GM23338 (cell line): ENCODE measurements at regions not wholly inside any gene's neighbourhood (a gene's known extent, or its start where the extent isn't known, plus 50 kb on each side); places are given as distances from the start of the nearest gene placed in this dataset.

Experiments used
- ATAC-seq: fragments of 200-7000 bp; cut with Tn5 transposase; 3 replicates; pipeline ENCODE4 v1.9.1; 2020
- DNase-seq: peaks from one replicate; pipeline ENCODE4 v3.0.0-alpha.2; 2015; ENCODE audit warnings: low spot score
- H2AFZ ChIP-seq: fragments of 200-600 bp; sonication (generic); 2 replicates; pipeline ENCODE4 v1.8.0; 2016; ENCODE audit warnings: antibody characterized with exemption, mild to moderate bottlenecking, moderate library complexity
- H3F3A ChIP-seq: fragments of 200-600 bp; sonication (generic); replicated peaks from 2 replicates; pipeline ENCODE4 v1.8.0; 2017; ENCODE audit warnings: antibody characterized with exemption, mixed run types, low read depth
- H3K27ac ChIP-seq: fragments of 200-600 bp; sonication (generic); 2 replicates; pipeline ENCODE4 v1.6.1; 2016; ENCODE audit warnings: low read depth
- H3K27me3 ChIP-seq: fragments of 200-600 bp; sonication (generic); 2 replicates; pipeline ENCODE4 v1.8.0; 2016; ENCODE audit warnings: mild to moderate bottlenecking, mixed run types, moderate library complexity; ENCODE audit not compliant: insufficient read depth
- H3K36me3 ChIP-seq: fragments of 200-600 bp; sonication (generic); 2 replicates; pipeline ENCODE4 v1.8.0; 2016; ENCODE audit warnings: mild to moderate bottlenecking; ENCODE audit not compliant: insufficient read depth
- H3K4me1 ChIP-seq: fragments of 200-600 bp; sonication (generic); 2 replicates; pipeline ENCODE4 v1.8.0; 2016; ENCODE audit warnings: mild to moderate bottlenecking, moderate library complexity; ENCODE audit not compliant: insufficient read depth
- H3K4me2 ChIP-seq: fragments of 200-600 bp; sonication (generic); 2 replicates; pipeline ENCODE4 v1.7.1; 2017; ENCODE audit warnings: mixed run types
- H3K4me3 ChIP-seq: fragments of 200-600 bp; sonication (generic); 2 replicates; pipeline ENCODE4 v1.6.1; 2016; ENCODE audit warnings: mixed run types
- H3K79me2 ChIP-seq: fragments of 200-600 bp; sonication (generic); replicated peaks from 2 replicates; pipeline ENCODE4 v1.8.0; 2017; ENCODE audit warnings: mild to moderate bottlenecking; ENCODE audit not compliant: insufficient read depth
- H3K9me2 ChIP-seq: fragments of 200-600 bp; sonication (generic); 2 replicates; pipeline ENCODE4 v1.8.0; 2017; ENCODE audit not compliant: insufficient read depth
- H4K20me1 ChIP-seq: fragments of 200-600 bp; sonication (generic); replicated peaks from 2 replicates; pipeline ENCODE4 v1.8.0; 2017; ENCODE audit warnings: mild to moderate bottlenecking; ENCODE audit not compliant: insufficient read depth
- H3K27ac Mint-ChIP-seq: 2 replicates; pipeline ENCODE4 v1.8.0; 2020; ENCODE audit warnings: inconsistent platforms, mild to moderate bottlenecking, moderate library complexity, mixed read lengths
- H3K27me3 Mint-ChIP-seq: 3 replicates; pipeline ENCODE4 v1.8.0; 2022; ENCODE audit warnings: low read depth, mild to moderate bottlenecking, moderate library complexity, mixed read lengths, inconsistent platforms; ENCODE audit not compliant: insufficient read depth, poor library complexity
- H3K36me3 Mint-ChIP-seq: 3 replicates; pipeline ENCODE4 v1.8.0; 2021; ENCODE audit warnings: low read depth, mild to moderate bottlenecking, inconsistent platforms, moderate library complexity, mixed read lengths
- H3K4me1 Mint-ChIP-seq: 3 replicates; pipeline ENCODE4 v1.8.0; 2020; ENCODE audit warnings: mild to moderate bottlenecking, inconsistent platforms, mixed read lengths
- H3K4me3 Mint-ChIP-seq: 3 replicates; pipeline ENCODE4 v1.8.0; 2021; ENCODE audit warnings: moderate library complexity, mild to moderate bottlenecking, inconsistent platforms, mixed read lengths
- H3K9me3 Mint-ChIP-seq: 3 replicates; pipeline ENCODE4 v1.8.0; 2020; ENCODE audit warnings: moderate library complexity, mild to moderate bottlenecking, inconsistent platforms, mixed read lengths
- CREB1 ChIP-seq: fragments of 250-450 bp; sonication (Bioruptor Pico); IDR thresholded peaks from 2 replicates; pipeline ENCODE4 v1.5.0; 2020; ENCODE audit warnings: low read depth, mild to moderate bottlenecking, moderate library complexity
- CTCF ChIP-seq, 2 experiments: fragments of 200-600 bp in 1 of 2; sonication (generic) in 1 of 2; conservative IDR thresholded peaks; 2 replicates each; pipeline versions ENCODE4 v1.5.1 to v1.6.1; 2016 to 2017; ENCODE audit warnings: antibody characterized with exemption in 2 of 2, low read depth in 2 of 2, mild to moderate bottlenecking in 2 of 2, moderate library complexity in 1 of 2
- EZH2 ChIP-seq: fragments of 200-600 bp; sonication (generic); IDR thresholded peaks from one replicate; pipeline ENCODE4 v1.8.0; 2017; ENCODE audit warnings: antibody characterized with exemption, mild to moderate bottlenecking, low read depth; ENCODE audit not compliant: unreplicated experiment
- EZH2phosphoT487 ChIP-seq: fragments of 200-600 bp; sonication (generic); IDR thresholded peaks from one replicate; pipeline ENCODE4 v1.8.1; 2018; ENCODE audit warnings: antibody characterized with exemption; ENCODE audit not compliant: unreplicated experiment
- JUNB ChIP-seq: IDR thresholded peaks from one replicate; pipeline ENCODE4 v1.6.1; 2016; ENCODE audit warnings: antibody characterized with exemption; ENCODE audit not compliant: unreplicated experiment
- NANOG ChIP-seq: IDR thresholded peaks from 2 replicates; pipeline ENCODE4 v1.6.1; 2016; ENCODE audit warnings: antibody characterized with exemption, borderline replicate concordance
- POLR2AphosphoS5 ChIP-seq: IDR thresholded peaks from 2 replicates; pipeline ENCODE4 v1.6.1; 2016; ENCODE audit warnings: antibody characterized with exemption, low read depth
- REST ChIP-seq: IDR thresholded peaks from one replicate; pipeline ENCODE4 v1.6.1; 2018; ENCODE audit warnings: antibody characterized with exemption; ENCODE audit not compliant: unreplicated experiment
- STAT1 ChIP-seq: IDR thresholded peaks from one replicate; pipeline ENCODE4 v1.6.1; 2016; ENCODE audit warnings: antibody characterized with exemption; ENCODE audit not compliant: unreplicated experiment
- ZNF114 ChIP-seq: fragments of 250-450 bp; sonication (Bioruptor Pico); IDR thresholded peaks from 2 replicates; pipeline ENCODE4 v1.5.0; 2020; ENCODE audit warnings: mild to moderate bottlenecking, moderate library complexity
- ZNF331 ChIP-seq: fragments of 250-450 bp; sonication (Bioruptor Pico); IDR thresholded peaks from 2 replicates; pipeline ENCODE4 v1.5.0; 2020; ENCODE audit warnings: low read depth, mild to moderate bottlenecking, moderate library complexity
- ZNF462 ChIP-seq: fragments of 250-450 bp; sonication (Bioruptor Pico); IDR thresholded peaks from 2 replicates; pipeline ENCODE4 v1.5.0; 2020; ENCODE audit warnings: mild to moderate bottlenecking, moderate library complexity
- TF ChIP-seq, protein P1 (sequence below): IDR thresholded peaks from 2 replicates; pipeline ENCODE4 v1.6.1; 2016; ENCODE audit warnings: antibody characterized with exemption

- H3K9me2 ChIP-seq: 0 out of 2 replicates have a peak, but pooled peaks cover 4% of the 10 kb centered on the region
- Mint-ChIP-seq H3K36me3 (no peaks in the 10 kb centered on the region; the same call in 2 of the 3 replicates), H3K27ac (no peak overlapping the region), H3K27me3 (no peaks in the 10 kb centered on the region), H3K4me3 (no peak overlapping the region), H3K4me1 (peaks cover 4% of the 10 kb centered on the region), H3K9me3 (peaks cover 2% of the 10 kb centered on the region; the same call in 2 of the 3 replicates)
- no peak overlapping the region for H3K4me3 ChIP-seq
- TF ChIP-seq, protein P1, sequence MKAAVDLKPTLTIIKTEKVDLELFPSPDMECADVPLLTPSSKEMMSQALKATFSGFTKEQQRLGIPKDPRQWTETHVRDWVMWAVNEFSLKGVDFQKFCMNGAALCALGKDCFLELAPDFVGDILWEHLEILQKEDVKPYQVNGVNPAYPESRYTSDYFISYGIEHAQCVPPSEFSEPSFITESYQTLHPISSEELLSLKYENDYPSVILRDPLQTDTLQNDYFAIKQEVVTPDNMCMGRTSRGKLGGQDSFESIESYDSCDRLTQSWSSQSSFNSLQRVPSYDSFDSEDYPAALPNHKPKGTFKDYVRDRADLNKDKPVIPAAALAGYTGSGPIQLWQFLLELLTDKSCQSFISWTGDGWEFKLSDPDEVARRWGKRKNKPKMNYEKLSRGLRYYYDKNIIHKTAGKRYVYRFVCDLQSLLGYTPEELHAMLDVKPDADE: no peak
- no peak for TF ChIP-seq EZH2phosphoT487
- TF ChIP-seq JUNB: no peak
- no peak for TF ChIP-seq NANOG
- TF ChIP-seq ZNF331 (CRISPR knock-in tag): no peak
- TF ChIP-seq CREB1: no peak
- TF ChIP-seq ZNF462 (CRISPR knock-in tag): no peak
- TF ChIP-seq STAT1: no peak
- no peak for TF ChIP-seq EZH2
- no peak for TF ChIP-seq REST
- TF ChIP-seq CTCF (conservative IDR thresholded peaks at IDR 0.05; ENCODE audit: low read depth in 2 of 2): no peak
- TF ChIP-seq ZNF114 (CRISPR knock-in tag): no peak
- TF ChIP-seq POLR2AphosphoS5: no peak
- no peaks in the 10 kb centered on the region for H4K20me1 ChIP-seq
- ATAC-seq (no peak), DNase-seq (no peak)
- no peak overlapping the region; the same call in 1 of the 2 replicates for H2AFZ ChIP-seq
- H3K4me2 ChIP-seq: no peak overlapping the region
- no peaks in the 10 kb centered on the region for H3K27me3 ChIP-seq
- H3K27ac ChIP-seq: no peak overlapping the region
- no peaks in the 10 kb centered on the region for H3K4me1 ChIP-seq
- no peaks in the 10 kb centered on the region for H3K79me2 ChIP-seq
- H3K36me3 ChIP-seq: no peaks in the 10 kb centered on the region
- H3F3A ChIP-seq: no peaks in the 10 kb centered on the region
Observed at GRCh38 chr10:91567815-91568214, 65.1 kb downstream of the PPP1R3C start.
